ENCODE measurements at regions not wholly inside any gene's neighbourhood (a gene's known extent, or its start where the extent isn't known, plus 50 kb on each side); places are given as distances from the start of the nearest gene placed in this dataset.

GRCh38 chr13:96904232-96904631, 90.0 kb downstream of the OXGR1 start:
- CTCF ChIA-PET: no interaction called here

GRCh38 chr13:96903085-96903484, 91.2 kb downstream of the OXGR1 start:
- no TSS peak for BruUV-seq (replicated peaks)
- CTCF ChIA-PET: no interaction called here
- no peak for DNase-seq
- no peaks in the 10 kb centered on the region for H3K4me1 Mint-ChIP-seq (ENCODE audit: low read depth, unreplicated experiment)
- H3K36me3 Mint-ChIP-seq (ENCODE audit: insufficient read depth, unreplicated experiment): no peaks in the 10 kb centered on the region
- H3K4me3 Mint-ChIP-seq (ENCODE audit: low read depth, unreplicated experiment): no peak overlapping the region
- intact Hi-C loops (cut with micrococcal nuclease; ENCODE audit: unreplicated experiment): no loop called here
- H3K9me3 Mint-ChIP-seq (ENCODE audit: low read depth, unreplicated experiment): no peaks in the 10 kb centered on the region
- H3K27me3 Mint-ChIP-seq (ENCODE audit: unreplicated experiment): peaks cover 24% of the 10 kb centered on the region
- no peak for TF ChIP-seq CTCF (IDR thresholded peaks at IDR 0.05; ENCODE audit: unreplicated experiment)
- no peak overlapping the region for H3K27ac Mint-ChIP-seq (ENCODE audit: unreplicated experiment)

More at GRCh38 chr13:96904232-96904631, 90.0 kb downstream of the OXGR1 start:
- intact Hi-C loops (cut with micrococcal nuclease; ENCODE audit: unreplicated experiment): no loop called here
- DNase-seq: no peak
- no peak for TF ChIP-seq CTCF (IDR thresholded peaks at IDR 0.05; ENCODE audit: unreplicated experiment)
- no peaks in the 10 kb centered on the region for H3K4me1 Mint-ChIP-seq (ENCODE audit: low read depth, unreplicated experiment)
- H3K27ac Mint-ChIP-seq (ENCODE audit: unreplicated experiment): no peak overlapping the region
- H3K36me3 Mint-ChIP-seq (ENCODE audit: insufficient read depth, unreplicated experiment): no peaks in the 10 kb centered on the region
- no peaks in the 10 kb centered on the region for H3K9me3 Mint-ChIP-seq (ENCODE audit: low read depth, unreplicated experiment)
- no peak overlapping the region for H3K4me3 Mint-ChIP-seq (ENCODE audit: low read depth, unreplicated experiment)
- H3K27me3 Mint-ChIP-seq (ENCODE audit: unreplicated experiment): peaks cover 24% of the 10 kb centered on the region
- no TSS peak for BruUV-seq (replicated peaks)

DNA sequence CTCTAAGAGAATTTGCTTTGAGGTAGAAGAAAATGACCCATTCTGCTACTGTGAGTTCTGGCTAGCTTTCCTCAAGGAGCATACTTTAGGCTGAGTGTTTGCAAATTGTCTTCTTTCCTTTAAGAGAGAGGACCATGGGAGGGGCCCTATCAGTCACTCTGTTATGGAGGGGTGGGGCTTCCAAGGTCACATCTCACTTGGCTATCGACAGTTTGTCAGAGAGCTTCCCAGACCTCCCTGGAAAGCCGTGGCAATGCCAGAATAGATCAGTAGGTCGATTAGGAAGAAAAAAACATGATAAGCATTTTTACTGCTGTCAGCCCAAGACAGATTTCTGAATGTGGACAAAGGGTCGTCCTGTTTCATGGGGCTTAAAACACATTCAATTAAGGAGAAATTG, 93.3 kb downstream of the OXGR1 start:
- Mint-ChIP-seq H3K27ac (ENCODE audit: unreplicated experiment) (no peak overlapping the region), H3K9me3 (ENCODE audit: low read depth, unreplicated experiment) (no peaks in the 10 kb centered on the region), H3K4me3 (ENCODE audit: low read depth, unreplicated experiment) (no peak overlapping the region), H3K36me3 (ENCODE audit: insufficient read depth, unreplicated experiment) (no peaks in the 10 kb centered on the region), H3K27me3 (ENCODE audit: unreplicated experiment) (peaks cover 13% of the 10 kb centered on the region), H3K4me1 (ENCODE audit: low read depth, unreplicated experiment) (no peaks in the 10 kb centered on the region)
- CTCF ChIA-PET: no interaction called here
- DNase-seq: no peak
- intact Hi-C loops (cut with micrococcal nuclease; ENCODE audit: unreplicated experiment): no loop called here
- no peak for TF ChIP-seq CTCF (IDR thresholded peaks at IDR 0.05; ENCODE audit: unreplicated experiment)
- BruUV-seq (replicated peaks): no TSS peak

GRCh38 chr13:96899946-96900345, 94.3 kb downstream of the OXGR1 start:
- no peaks in the 10 kb centered on the region for H3K36me3 Mint-ChIP-seq (ENCODE audit: insufficient read depth, unreplicated experiment)
- CTCF ChIA-PET: no interaction called here
- no peaks in the 10 kb centered on the region for H3K9me3 Mint-ChIP-seq (ENCODE audit: low read depth, unreplicated experiment)
- peaks cover 16% of the 10 kb centered on the region for H3K27me3 Mint-ChIP-seq (ENCODE audit: unreplicated experiment)
- intact Hi-C loops (cut with micrococcal nuclease; ENCODE audit: unreplicated experiment): no loop called here
- H3K4me1 Mint-ChIP-seq (ENCODE audit: low read depth, unreplicated experiment): no peaks in the 10 kb centered on the region
- TF ChIP-seq CTCF (IDR thresholded peaks at IDR 0.05; ENCODE audit: unreplicated experiment): no peak
- no peak for DNase-seq
- H3K4me3 Mint-ChIP-seq (ENCODE audit: low read depth, unreplicated experiment): no peak overlapping the region
- BruUV-seq (replicated peaks): no TSS peak
- H3K27ac Mint-ChIP-seq (ENCODE audit: unreplicated experiment): no peak overlapping the region

Data from Calu3 (cell line).